ENCODE measurements at regions not wholly inside any gene's neighbourhood (a gene's known extent, or its start where the extent isn't known, plus 50 kb on each side); places are given as distances from the start of the nearest gene placed in this dataset.

DNA sequence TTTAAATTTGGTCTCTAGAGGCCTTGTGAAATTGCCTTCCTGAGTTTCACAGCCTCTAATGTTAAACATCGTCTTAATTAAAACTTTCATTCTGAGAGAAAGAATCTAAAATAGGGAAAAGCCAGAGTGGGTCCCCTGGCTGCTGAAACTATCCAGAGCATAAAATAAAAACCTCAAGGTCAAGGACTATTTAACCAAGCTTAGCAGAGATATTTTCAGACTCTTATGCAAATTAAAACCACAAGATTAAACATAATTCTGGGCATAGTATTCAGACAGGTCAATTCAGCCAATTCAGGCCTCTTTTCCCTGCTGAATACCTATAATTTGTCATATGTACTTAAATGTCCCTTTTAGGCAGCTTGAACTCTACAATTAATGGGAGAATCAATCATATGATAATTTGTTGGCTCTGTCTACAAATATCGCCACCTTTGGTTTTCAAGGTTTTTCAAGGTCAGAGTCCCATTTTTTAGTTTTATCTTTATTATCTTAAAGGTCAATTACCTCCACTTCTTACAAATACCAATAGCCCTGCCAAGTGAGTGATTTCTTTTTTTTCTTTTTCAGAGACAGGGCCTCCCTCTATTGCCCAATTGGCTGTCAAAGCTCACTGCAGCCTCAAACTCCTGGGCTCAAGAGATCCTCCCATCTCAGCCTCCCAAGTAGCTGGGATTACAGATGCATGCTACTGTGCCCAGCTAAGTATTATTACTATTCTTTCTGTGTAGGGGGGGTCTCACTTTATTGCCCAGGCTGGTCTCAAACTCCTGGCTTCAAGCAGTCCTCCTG is 257.1 kb downstream of the PHLDA1 start:
- no peaks in the 10 kb centered on the region for H3K36me3 ChIP-seq (ENCODE audit: control insufficient read depth in 2 of 3, insufficient read depth in 3 of 3, low read length in 3 of 3)
- FAIRE-seq = no peak
- H3K4me1 ChIP-seq (ENCODE audit: control insufficient read depth in 2 of 3, insufficient read depth in 2 of 3, low read depth in 1 of 3, low read length in 3 of 3) = peaks cover 0 to 2% (median 0%) of the 10 kb centered on the region in 3 donors
- H3K4me3 ChIP-seq (ENCODE audit: low read length in 3 of 3) = no peak overlapping the region
- no peak overlapping the region for H3K9ac ChIP-seq (ENCODE audit: low read length in 3 of 3)
- H3K27me3 ChIP-seq (ENCODE audit: control insufficient read depth, insufficient read depth, low read length) = no peaks in the 10 kb centered on the region
- no peak for DNase-seq
- peak overlapping the region in 1 of 2 donors; percentile 28 for H3K27ac ChIP-seq (ENCODE audit: low read depth in 2 of 2, low read length in 2 of 2)
- TF ChIP-seq, protein P1, sequence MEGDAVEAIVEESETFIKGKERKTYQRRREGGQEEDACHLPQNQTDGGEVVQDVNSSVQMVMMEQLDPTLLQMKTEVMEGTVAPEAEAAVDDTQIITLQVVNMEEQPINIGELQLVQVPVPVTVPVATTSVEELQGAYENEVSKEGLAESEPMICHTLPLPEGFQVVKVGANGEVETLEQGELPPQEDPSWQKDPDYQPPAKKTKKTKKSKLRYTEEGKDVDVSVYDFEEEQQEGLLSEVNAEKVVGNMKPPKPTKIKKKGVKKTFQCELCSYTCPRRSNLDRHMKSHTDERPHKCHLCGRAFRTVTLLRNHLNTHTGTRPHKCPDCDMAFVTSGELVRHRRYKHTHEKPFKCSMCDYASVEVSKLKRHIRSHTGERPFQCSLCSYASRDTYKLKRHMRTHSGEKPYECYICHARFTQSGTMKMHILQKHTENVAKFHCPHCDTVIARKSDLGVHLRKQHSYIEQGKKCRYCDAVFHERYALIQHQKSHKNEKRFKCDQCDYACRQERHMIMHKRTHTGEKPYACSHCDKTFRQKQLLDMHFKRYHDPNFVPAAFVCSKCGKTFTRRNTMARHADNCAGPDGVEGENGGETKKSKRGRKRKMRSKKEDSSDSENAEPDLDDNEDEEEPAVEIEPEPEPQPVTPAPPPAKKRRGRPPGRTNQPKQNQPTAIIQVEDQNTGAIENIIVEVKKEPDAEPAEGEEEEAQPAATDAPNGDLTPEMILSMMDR (IDR thresholded peaks at IDR 0.05; ENCODE audit: borderline replicate concordance, extremely low read depth, insufficient read depth) = no peak
- no peaks in the 10 kb centered on the region for H3K9me3 ChIP-seq (ENCODE audit: control insufficient read depth in 2 of 3, insufficient read depth in 1 of 3, low read length in 3 of 3)
- intact Hi-C loops (cut with DNase I) = no loop called here

DNA sequence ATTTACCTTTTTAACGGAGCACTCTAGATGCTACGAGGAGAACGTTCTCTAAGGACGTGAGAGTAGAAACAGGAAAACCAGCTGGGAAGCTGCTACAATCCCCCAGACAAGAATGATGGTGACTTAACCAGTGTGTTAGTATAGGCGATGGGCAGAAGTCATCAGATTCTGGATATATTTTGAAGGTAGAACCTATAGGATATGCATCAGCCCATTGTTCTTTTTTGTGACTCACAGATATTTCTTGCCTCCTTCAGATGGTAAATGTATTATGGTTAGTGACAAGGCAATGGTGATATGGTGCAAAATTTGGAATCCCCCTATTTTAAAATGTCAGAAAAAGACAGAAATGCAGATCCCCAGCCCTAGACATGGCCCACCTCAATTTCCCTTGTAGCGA is 258.2 kb downstream of the PHLDA1 start:
- H3K4me1 ChIP-seq (ENCODE audit: control insufficient read depth in 2 of 3, insufficient read depth in 2 of 3, low read depth in 1 of 3, low read length in 3 of 3) = peaks cover 0 to 4% (median 0%) of the 10 kb centered on the region in 3 donors
- FAIRE-seq (no peak), DNase-seq (no peak)
- H3K4me3 ChIP-seq (ENCODE audit: low read length in 3 of 3) = no peak overlapping the region
- intact Hi-C loops (cut with DNase I) = no loop called here
- H3K36me3 ChIP-seq (ENCODE audit: control insufficient read depth in 2 of 3, insufficient read depth in 3 of 3, low read length in 3 of 3) = no peaks in the 10 kb centered on the region
- TF ChIP-seq, protein P1 (IDR thresholded peaks at IDR 0.05; ENCODE audit: borderline replicate concordance, extremely low read depth, insufficient read depth) = no peak
- H3K27ac ChIP-seq (ENCODE audit: low read depth in 2 of 2, low read length in 2 of 2) = no peak overlapping the region
- H3K27me3 ChIP-seq (ENCODE audit: control insufficient read depth, insufficient read depth, low read length) = no peaks in the 10 kb centered on the region
- no peaks in the 10 kb centered on the region for H3K9me3 ChIP-seq (ENCODE audit: control insufficient read depth in 2 of 3, insufficient read depth in 1 of 3, low read length in 3 of 3)
- no peak overlapping the region for H3K9ac ChIP-seq (ENCODE audit: low read length in 3 of 3)

DNA sequence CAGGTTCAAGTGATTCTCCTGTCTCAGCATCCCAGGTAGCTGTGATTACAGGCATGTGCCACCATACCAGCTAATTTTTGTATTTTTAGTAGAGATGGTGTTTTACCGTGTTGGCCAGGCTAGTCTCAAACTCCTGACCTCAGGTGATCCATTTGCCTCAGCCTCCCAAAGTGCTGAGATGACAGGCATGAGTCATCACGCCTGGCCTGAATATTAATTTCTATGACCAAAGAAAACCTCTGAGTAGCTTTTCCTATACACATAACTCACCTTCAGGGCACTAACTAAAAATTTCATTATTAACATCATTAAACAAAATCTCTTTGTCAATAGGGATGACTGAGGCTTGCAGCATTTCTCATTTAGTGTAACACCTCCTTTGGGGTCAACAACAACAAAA is 259.6 kb upstream of the KRR1 start:
- Histone ChIP-seq H3K27me3 (ENCODE audit: control insufficient read depth, insufficient read depth, low read length) (no peaks in the 10 kb centered on the region), H3K4me1 (ENCODE audit: control insufficient read depth in 2 of 3, insufficient read depth in 2 of 3, low read depth in 1 of 3, low read length in 3 of 3) (peaks cover 0 to 4% (median 3%) of the 10 kb centered on the region in 3 donors), H3K27ac (ENCODE audit: low read depth in 2 of 2, low read length in 2 of 2) (no peak overlapping the region), H3K36me3 (ENCODE audit: control insufficient read depth in 2 of 3, insufficient read depth in 3 of 3, low read length in 3 of 3) (no peaks in the 10 kb centered on the region), H3K4me3 (ENCODE audit: low read length in 3 of 3) (no peak overlapping the region), H3K9ac (ENCODE audit: low read length in 3 of 3) (no peak overlapping the region), H3K9me3 (ENCODE audit: control insufficient read depth in 2 of 3, insufficient read depth in 1 of 3, low read length in 3 of 3) (no peaks in the 10 kb centered on the region)
- DNase-seq (no peak), FAIRE-seq (no peak)
- TF ChIP-seq, protein P1 (IDR thresholded peaks at IDR 0.05; ENCODE audit: borderline replicate concordance, extremely low read depth, insufficient read depth) = no peak
- intact Hi-C loops (cut with DNase I) = no loop called here

Data from kidney (tissue), 13 donors.